Activated CD4-positive, alpha-beta T cell treated with anti-CD3 and anti-CD28 coated beads, Interleukin-2, amount 10 ng/mL, durations not matched to agents 7 days and 5 days (primary cell): ENCODE measurements at regions not wholly inside any gene's neighbourhood (a gene's known extent, or its start where the extent isn't known, plus 50 kb on each side); places are given as distances from the start of the nearest gene placed in this dataset.

ENCODE experiments used
- CTCF ChIA-PET: fragments of 350-600 bp; sonication (Branson Sonifier 250); formaldehyde crosslinking; loops from one replicate; lab custom pipeline; 2021; ENCODE audit warnings: antibody characterized with exemption; lab: Charles Lee
- POLR2A ChIA-PET: fragments of 350-600 bp; sonication (Branson Sonifier 250); formaldehyde crosslinking; loops from one replicate; lab custom pipeline; 2021; ENCODE audit warnings: antibody characterized with exemption; lab: Charles Lee
- DNase-seq: peaks from one replicate; pipeline ENCODE4 v3.0.0-alpha.2; 2020
- H3K27ac Mint-ChIP-seq: one replicate; pipeline ENCODE4 v1.8.0; 2021; ENCODE audit warnings: mild to moderate bottlenecking, moderate library complexity, mixed read lengths
- H3K27me3 Mint-ChIP-seq: one replicate; pipeline ENCODE4 v1.8.0; 2021; ENCODE audit warnings: mixed read lengths
- H3K36me3 Mint-ChIP-seq: one replicate; pipeline ENCODE4 v1.8.0; 2021; ENCODE audit warnings: low read depth, mixed read lengths
- H3K4me1 Mint-ChIP-seq: one replicate; pipeline ENCODE4 v1.8.0; 2021; ENCODE audit warnings: mixed read lengths
- H3K4me3 Mint-ChIP-seq: one replicate; pipeline ENCODE4 v1.8.0; 2021; ENCODE audit warnings: mild to moderate bottlenecking, moderate library complexity, mixed read lengths
- H3K9me3 Mint-ChIP-seq: one replicate; pipeline ENCODE4 v1.8.0; 2021; ENCODE audit warnings: mixed read lengths

GRCh38 chr5:17433406-17433805 is 64.6 kb upstream of the TAF11L2 start:
- Mint-ChIP-seq H3K9me3 (peaks cover 3% of the 10 kb centered on the region), H3K4me1 (no peaks in the 10 kb centered on the region), H3K27ac (no peak overlapping the region), H3K27me3 (no peaks in the 10 kb centered on the region), H3K36me3 (no peaks in the 10 kb centered on the region), H3K4me3 (no peak overlapping the region)
- ChIA-PET POLR2A (no interaction called here), CTCF (no interaction called here)
- no peak for DNase-seq

- Mint-ChIP-seq H3K36me3 (no peaks in the 10 kb centered on the region), H3K4me1 (no peaks in the 10 kb centered on the region), H3K4me3 (no peak overlapping the region), H3K9me3 (peaks cover 6% of the 10 kb centered on the region), H3K27me3 (no peaks in the 10 kb centered on the region), H3K27ac (no peak overlapping the region)
- POLR2A ChIA-PET = no interaction called here
- CTCF ChIA-PET = no interaction called here
- no peak for DNase-seq
Measured at GRCh38 chr5:17434982-17435381, 63.0 kb upstream of the TAF11L2 start.

DNA sequence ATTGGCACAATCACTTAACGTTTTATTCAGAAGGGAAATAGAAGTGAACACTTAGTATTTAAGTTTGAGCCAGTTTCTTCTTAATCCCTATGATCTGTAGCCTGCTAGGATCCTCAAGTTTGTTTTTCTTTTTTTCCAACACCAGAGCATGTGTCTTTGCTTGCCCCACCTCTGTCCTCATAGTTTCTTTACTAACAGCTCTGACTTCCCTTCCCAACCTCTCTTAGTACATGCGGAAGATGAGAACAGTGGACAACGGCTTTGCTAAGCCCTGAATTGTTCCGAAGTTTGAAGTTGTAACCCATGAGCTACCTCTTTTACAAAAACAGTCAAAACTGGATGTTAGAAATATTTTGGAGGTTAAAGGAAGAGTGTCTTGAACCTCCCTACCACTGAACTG is 61.7 kb upstream of the TAF11L2 start:
- Mint-ChIP-seq H3K27ac (no peak overlapping the region), H3K9me3 (peaks cover 6% of the 10 kb centered on the region), H3K36me3 (no peaks in the 10 kb centered on the region), H3K27me3 (no peaks in the 10 kb centered on the region), H3K4me1 (no peaks in the 10 kb centered on the region), H3K4me3 (no peak overlapping the region)
- ChIA-PET POLR2A (no interaction called here), CTCF (no interaction called here)
- DNase-seq = no peak

DNA sequence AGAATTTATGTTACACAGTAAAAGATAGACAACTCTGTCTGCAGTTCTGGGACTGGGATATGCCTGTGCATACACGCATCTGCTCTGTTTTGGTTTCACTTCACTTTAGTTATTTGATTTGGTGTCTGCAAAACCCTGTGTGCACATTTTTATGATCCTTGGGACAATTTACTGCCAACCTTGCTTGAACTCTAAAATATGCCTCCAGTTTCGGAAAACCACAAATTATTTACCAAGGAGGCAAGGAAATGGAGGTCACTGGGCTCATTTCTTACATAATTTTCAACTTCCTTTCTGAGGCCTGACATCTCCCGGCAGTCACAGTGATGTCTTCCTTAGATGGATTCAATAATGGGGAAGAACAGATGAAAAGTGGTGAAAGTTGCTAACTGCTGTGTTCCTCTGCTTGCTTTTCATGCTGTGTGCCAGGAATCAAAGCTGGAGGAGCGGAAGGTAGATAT is 61.2 kb upstream of the TAF11L2 start:
- Mint-ChIP-seq H3K9me3 (peaks cover 6% of the 10 kb centered on the region), H3K27me3 (no peaks in the 10 kb centered on the region), H3K4me3 (no peak overlapping the region), H3K27ac (no peak overlapping the region), H3K36me3 (no peaks in the 10 kb centered on the region), H3K4me1 (no peaks in the 10 kb centered on the region)
- ChIA-PET CTCF (no interaction called here), POLR2A (no interaction called here)
- DNase-seq = no peak

- no peaks in the 10 kb centered on the region for H3K27me3 Mint-ChIP-seq
- H3K4me3 Mint-ChIP-seq = no peak overlapping the region
- no peak overlapping the region for H3K27ac Mint-ChIP-seq
- CTCF ChIA-PET = no interaction called here
- H3K36me3 Mint-ChIP-seq = no peaks in the 10 kb centered on the region
- DNase-seq = no peak
- no peaks in the 10 kb centered on the region for H3K4me1 Mint-ChIP-seq
- POLR2A ChIA-PET = no interaction called here
- peaks cover 8% of the 10 kb centered on the region for H3K9me3 Mint-ChIP-seq
Measured at GRCh38 chr5:17438027-17438426, 60.0 kb upstream of the TAF11L2 start.

DNA sequence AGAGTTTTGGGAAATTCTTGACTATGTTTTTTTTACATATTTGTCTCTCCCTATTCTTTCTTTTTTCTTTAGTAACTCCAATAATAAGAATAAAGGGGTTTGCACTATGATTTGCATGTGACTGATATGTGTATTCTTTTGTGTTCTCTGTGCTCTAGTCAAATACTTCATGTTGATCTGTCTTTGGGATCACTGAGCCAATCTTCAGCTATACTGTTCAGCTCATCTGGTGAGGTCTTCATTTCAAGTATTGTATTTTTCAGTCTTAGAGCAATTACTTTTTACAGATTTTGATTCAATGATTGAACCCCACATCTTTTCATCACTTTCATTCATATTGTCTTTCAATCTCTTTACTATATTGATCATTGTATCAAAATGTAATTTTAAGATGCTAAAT is 58.1 kb upstream of the TAF11L2 start:
- H3K27ac Mint-ChIP-seq = no peak overlapping the region
- H3K9me3 Mint-ChIP-seq = peaks cover 11% of the 10 kb centered on the region
- ChIA-PET POLR2A (no interaction called here), CTCF (no interaction called here)
- H3K4me3 Mint-ChIP-seq = no peak overlapping the region
- H3K36me3 Mint-ChIP-seq = no peaks in the 10 kb centered on the region
- H3K27me3 Mint-ChIP-seq = no peaks in the 10 kb centered on the region
- H3K4me1 Mint-ChIP-seq = no peaks in the 10 kb centered on the region
- DNase-seq = no peak

DNA sequence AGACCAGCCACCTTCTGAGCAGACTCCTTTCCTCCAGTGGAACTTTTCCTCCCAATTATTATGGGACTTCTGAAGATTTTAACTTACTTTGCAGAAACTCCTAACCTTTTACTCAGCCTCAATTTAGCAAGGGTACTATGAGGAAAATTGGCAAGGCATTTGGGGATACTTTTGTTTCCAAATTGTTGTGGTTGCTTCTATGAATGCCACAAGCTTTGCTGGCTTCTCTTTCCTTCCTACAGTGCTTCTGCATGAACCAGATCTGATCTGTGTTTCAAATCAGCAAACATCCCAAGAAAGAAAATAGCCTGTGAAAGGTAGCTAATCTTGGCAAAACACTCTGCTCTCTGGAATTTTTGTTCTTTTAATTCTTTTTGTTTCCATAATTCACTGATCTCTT is 57.3 kb upstream of the TAF11L2 start:
- ChIA-PET CTCF (no interaction called here), POLR2A (no interaction called here)
- Mint-ChIP-seq H3K4me3 (no peak overlapping the region), H3K4me1 (no peaks in the 10 kb centered on the region), H3K9me3 (peaks cover 11% of the 10 kb centered on the region), H3K27me3 (no peaks in the 10 kb centered on the region), H3K27ac (no peak overlapping the region), H3K36me3 (no peaks in the 10 kb centered on the region)
- no peak for DNase-seq

DNA sequence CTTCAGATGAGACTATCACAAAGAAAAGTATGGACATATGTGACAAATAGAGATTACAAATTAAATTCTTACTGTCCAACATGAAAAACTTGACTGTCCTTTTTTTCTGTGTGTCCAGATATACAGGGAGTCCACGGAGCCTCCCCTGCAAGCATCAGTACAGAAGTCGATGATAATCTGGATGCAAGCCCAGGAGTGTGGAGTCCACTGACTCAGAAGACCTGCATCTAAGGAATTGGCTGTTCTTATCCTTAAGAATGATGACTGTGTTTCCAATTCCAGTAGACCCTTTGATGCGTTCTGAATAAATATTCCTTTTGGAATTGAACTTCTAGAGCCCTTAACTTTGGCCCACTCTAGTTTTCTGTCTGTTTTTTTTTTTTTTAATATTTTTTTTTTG is 56.7 kb upstream of the TAF11L2 start:
- no peaks in the 10 kb centered on the region for H3K36me3 Mint-ChIP-seq
- no peak overlapping the region for H3K27ac Mint-ChIP-seq
- no peak for DNase-seq
- ChIA-PET CTCF (no interaction called here), POLR2A (no interaction called here)
- no peaks in the 10 kb centered on the region for H3K27me3 Mint-ChIP-seq
- H3K9me3 Mint-ChIP-seq = peaks cover 11% of the 10 kb centered on the region
- no peaks in the 10 kb centered on the region for H3K4me1 Mint-ChIP-seq
- no peak overlapping the region for H3K4me3 Mint-ChIP-seq

GRCh38 chr5:17443333-17444130 is 54.5 kb upstream of the TAF11L2 start:
- CTCF ChIA-PET = no interaction called here
- no peaks in the 10 kb centered on the region for H3K4me1 Mint-ChIP-seq
- H3K36me3 Mint-ChIP-seq = no peaks in the 10 kb centered on the region
- peaks cover 6% of the 10 kb centered on the region for H3K9me3 Mint-ChIP-seq
- H3K4me3 Mint-ChIP-seq = no peak overlapping the region
- DNase-seq = no peak
- POLR2A ChIA-PET = no interaction called here
- no peak overlapping the region for H3K27ac Mint-ChIP-seq
- H3K27me3 Mint-ChIP-seq = no peaks in the 10 kb centered on the region

DNA sequence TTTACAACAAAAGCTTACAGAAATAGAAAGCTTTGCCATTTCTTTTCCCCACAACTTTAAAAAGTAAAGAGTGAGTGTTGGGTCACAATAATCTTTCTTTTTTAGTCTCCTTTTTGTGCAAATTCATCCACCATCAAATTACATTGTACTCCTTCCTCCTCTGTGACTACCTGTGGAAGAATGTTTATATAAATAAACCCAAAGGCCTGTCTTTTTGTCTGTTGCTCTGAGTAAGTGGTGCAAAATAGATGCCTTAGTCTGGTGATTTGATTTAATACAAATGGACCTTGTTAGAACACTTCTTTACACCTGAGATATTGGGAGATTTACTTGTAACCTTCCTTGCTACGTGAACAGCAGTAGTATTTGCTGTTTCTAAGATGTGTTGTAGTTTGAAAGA is 53.5 kb upstream of the TAF11L2 start:
- no peaks in the 10 kb centered on the region for H3K4me1 Mint-ChIP-seq
- H3K4me3 Mint-ChIP-seq = no peak overlapping the region
- ChIA-PET CTCF (no interaction called here), POLR2A (no interaction called here)
- no peak for DNase-seq
- H3K36me3 Mint-ChIP-seq = no peaks in the 10 kb centered on the region
- peaks cover 11% of the 10 kb centered on the region for H3K9me3 Mint-ChIP-seq
- H3K27ac Mint-ChIP-seq = no peak overlapping the region
- no peaks in the 10 kb centered on the region for H3K27me3 Mint-ChIP-seq

- Mint-ChIP-seq H3K27ac (no peak overlapping the region), H3K27me3 (no peaks in the 10 kb centered on the region), H3K36me3 (no peaks in the 10 kb centered on the region), H3K4me1 (no peaks in the 10 kb centered on the region), H3K4me3 (no peak overlapping the region), H3K9me3 (peaks cover 13% of the 10 kb centered on the region)
- ChIA-PET POLR2A (no interaction called here), CTCF (no interaction called here)
- no peak for DNase-seq
Measured at GRCh38 chr5:17445185-17445584, 52.8 kb upstream of the TAF11L2 start.
